ENCODE measurements at regions not wholly inside any gene's neighbourhood (a gene's known extent, or its start where the extent isn't known, plus 50 kb on each side); places are given as distances from the start of the nearest gene placed in this dataset.

DNA sequence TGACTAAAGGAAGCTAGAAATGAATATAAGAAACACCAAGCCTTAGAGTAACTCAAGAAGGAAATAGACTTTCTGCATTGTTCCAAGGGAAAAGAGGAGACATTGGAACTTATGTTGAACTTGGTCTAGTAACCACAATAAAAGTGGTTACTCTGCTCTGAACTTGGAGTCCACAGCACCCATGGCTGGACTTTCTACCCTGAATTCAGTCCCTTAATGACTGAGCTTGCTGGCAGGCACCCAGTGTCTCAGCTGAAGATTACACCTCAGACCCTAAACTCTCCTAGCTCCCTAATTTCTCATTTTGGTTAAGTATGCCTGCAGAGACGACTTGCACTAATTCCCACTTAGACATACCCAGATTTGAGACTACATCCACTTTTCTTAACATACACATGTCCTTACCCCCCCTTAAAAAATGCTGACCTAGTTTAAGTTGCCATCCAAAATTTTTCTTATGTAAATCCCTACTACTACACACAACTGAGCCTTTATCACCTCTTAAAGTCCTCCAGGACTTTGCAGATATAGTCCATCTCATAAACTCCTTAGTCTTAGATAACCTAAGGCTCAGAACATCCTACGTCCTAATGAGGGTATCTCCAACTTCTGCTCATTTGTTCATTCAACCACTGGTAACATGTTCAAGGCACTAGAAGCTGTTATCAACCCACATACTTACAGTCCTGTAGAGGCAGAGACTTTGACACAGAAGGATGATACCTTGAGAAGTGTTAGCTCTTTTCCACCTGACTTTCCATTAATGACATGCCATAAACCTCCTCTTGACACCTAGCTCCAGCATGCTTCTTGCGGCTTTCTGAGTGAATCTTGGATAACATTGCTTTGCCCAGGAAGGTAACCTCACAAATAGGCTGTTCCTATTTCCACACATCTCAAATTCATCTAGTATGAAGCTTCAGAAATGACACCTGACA lies 129.8 kb downstream of the ALDH8A1 start:
- Histone ChIP-seq H3K79me1 (ENCODE audit: low read depth, low read length) (no peaks in the 10 kb centered on the region), H2BK5ac (ENCODE audit: low read depth, low read length) (no peak overlapping the region), H3K4me2 (ENCODE audit: insufficient read depth in 1 of 2, low read depth in 2 of 2, low read length in 2 of 2) (no peak overlapping the region), H3K56ac (replicated peaks; ENCODE audit: insufficient read length, low read depth, low read length) (no peak overlapping the region), H2AFZ (ENCODE audit: low read length) (no peak overlapping the region), H3K27me3 (replicated peaks in 1 of 4; ENCODE audit: control insufficient read depth in 3 of 4, extremely low read depth in 1 of 4, insufficient read depth in 3 of 4, low read length in 3 of 4) (no peaks in the 10 kb centered on the region), H2BK20ac (ENCODE audit: low read length) (no peak overlapping the region), H3K79me2 (ENCODE audit: control insufficient read depth in 1 of 2, insufficient read depth in 2 of 2, low read length in 2 of 2) (no peaks in the 10 kb centered on the region), H3K9me3 (ENCODE audit: insufficient read depth in 2 of 2, low read depth in 1 of 2, low read length in 1 of 2) (0 out of 4 replicates have a peak, but pooled peaks cover under 1 to 3% of the 10 kb centered on the region in 2 experiments), H3K18ac (ENCODE audit: extremely low read depth, low read length) (no peak overlapping the region), H3K14ac (ENCODE audit: insufficient read length) (no peak overlapping the region), H4K91ac (replicated peaks; ENCODE audit: insufficient read length, low read length) (no peak overlapping the region), H3K4me1 (replicated peaks in 1 of 4; ENCODE audit: control insufficient read depth in 3 of 4, insufficient read depth in 4 of 4, low read length in 3 of 4) (no peaks in the 10 kb centered on the region), H3K9ac (replicated peaks in 1 of 4; ENCODE audit: extremely low read depth in 1 of 4, low read depth in 3 of 4, low read length in 3 of 4) (no peak overlapping the region), H2BK120ac (replicated peaks; ENCODE audit: low read depth, low read length) (no peak overlapping the region), H3K27ac (ENCODE audit: low read depth, low read length) (no peak overlapping the region), H3K23ac (ENCODE audit: insufficient read length) (no peak overlapping the region), H4K20me1 (replicated peaks in 1 of 2; ENCODE audit: control insufficient read depth in 1 of 2, insufficient read depth in 2 of 2, low read length in 2 of 2) (no peaks in the 10 kb centered on the region), H3K4me3 (ENCODE audit: extremely low read depth in 1 of 4, insufficient read depth in 2 of 4, low read depth in 3 of 4, low read length in 4 of 4) (no peak overlapping the region), H4K8ac (ENCODE audit: extremely low read depth, insufficient read depth, low read length) (no peak overlapping the region), H2BK15ac (ENCODE audit: low read length) (no peak overlapping the region), H2AK5ac (ENCODE audit: low read depth, low read length) (no peak overlapping the region), H4K5ac (ENCODE audit: insufficient read length, low read depth, low read length) (no peak overlapping the region), H3K36me3 (ENCODE audit: control insufficient read depth in 2 of 4, insufficient read depth in 4 of 4, low read length in 3 of 4) (no peaks in the 10 kb centered on the region), H2BK12ac (ENCODE audit: low read depth, low read length) (no peak overlapping the region), H3K23me2 (ENCODE audit: low read depth, low read length) (no peaks in the 10 kb centered on the region), H3K4ac (replicated peaks; ENCODE audit: insufficient read length, low read depth, low read length) (no peak overlapping the region)
- FAIRE-seq (no peak), DNase-seq (ENCODE audit: low read depth in 1 of 2, low spot score in 2 of 2) (no peak)
- POLR2A ChIA-PET (ENCODE audit: partially characterized antibody) = interaction anchor here (0.6 kb wide), 1 partner anchor 675 kb away, joined by 5 read pairs; no protein-coding TSS in a partner anchor
- WGBS, 2 experiments (ENCODE audit: extremely low coverage in 1 of 2, insufficient coverage in 1 of 2, insufficient read length in 1 of 2, insufficient replicate concordance in 2 of 2, low coverage in 1 of 2, low lambda C conversion rate in 2 of 2, missing lambda C conversion rate in 1 of 2) = 93% methylated on average over 3 of the region's 3 CpGs; no CpG with 5 or more reads in 1 of the 2 experiments
- CTCF ChIA-PET (ENCODE audit: partially characterized antibody) = interaction anchor here (0.6 to 3.8 kb wide), 5 partner anchors 8 to 696 kb away, joined by 3 to 19 read pairs (median 5); no protein-coding TSS in a partner anchor
- no peak for TF ChIP-seq HDAC2 (IDR thresholded peaks at IDR 0.05; ENCODE audit: borderline replicate concordance in 1 of 2, low read depth in 2 of 2, low read length in 2 of 2)
- TF ChIP-seq MAFK (IDR thresholded peaks at IDR 0.05; ENCODE audit: low read depth, low read length) = no peak
- TF ChIP-seq, protein P1, sequence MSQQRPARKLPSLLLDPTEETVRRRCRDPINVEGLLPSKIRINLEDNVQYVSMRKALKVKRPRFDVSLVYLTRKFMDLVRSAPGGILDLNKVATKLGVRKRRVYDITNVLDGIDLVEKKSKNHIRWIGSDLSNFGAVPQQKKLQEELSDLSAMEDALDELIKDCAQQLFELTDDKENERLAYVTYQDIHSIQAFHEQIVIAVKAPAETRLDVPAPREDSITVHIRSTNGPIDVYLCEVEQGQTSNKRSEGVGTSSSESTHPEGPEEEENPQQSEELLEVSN (IDR thresholded peaks at IDR 0.05) = no peak
- no peak for TF ChIP-seq EP300 (IDR thresholded peaks at IDR 0.05; ENCODE audit: borderline replicate concordance in 1 of 2, low read depth in 2 of 2, low read length in 2 of 2)
- no peak for TF ChIP-seq SIX5 (IDR thresholded peaks at IDR 0.05; ENCODE audit: low read depth, low read length)
- TF ChIP-seq CREB1 (IDR thresholded peaks at IDR 0.05) = no peak
- TF ChIP-seq, protein P2, sequence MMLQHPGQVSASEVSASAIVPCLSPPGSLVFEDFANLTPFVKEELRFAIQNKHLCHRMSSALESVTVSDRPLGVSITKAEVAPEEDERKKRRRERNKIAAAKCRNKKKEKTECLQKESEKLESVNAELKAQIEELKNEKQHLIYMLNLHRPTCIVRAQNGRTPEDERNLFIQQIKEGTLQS (IDR thresholded peaks at IDR 0.05; ENCODE audit: insufficient read depth, low read depth, low read length) = no peak
- no peak for TF ChIP-seq ZNF274 (IDR thresholded peaks at IDR 0.05; ENCODE audit: borderline replicate concordance, extremely low read depth, low read length)
